ENCODE measurements at regions not wholly inside any gene's neighbourhood (a gene's known extent, or its start where the extent isn't known, plus 50 kb on each side); places are given as distances from the start of the nearest gene placed in this dataset.

GRCh38 chr4:96497621-96498020 is 657.7 kb downstream of the PDHA2 start:
- Histone ChIP-seq H2AFZ (no peak overlapping the region), H4K20me1 (replicated peaks; ENCODE audit: insufficient read depth) (no peaks in the 10 kb centered on the region), H3K4me3 (no peak overlapping the region), H3K79me2 (replicated peaks; ENCODE audit: insufficient read depth) (no peaks in the 10 kb centered on the region), H3F3A (replicated peaks; ENCODE audit: low read depth) (no peaks in the 10 kb centered on the region), H3K27me3 (ENCODE audit: insufficient read depth) (no peaks in the 10 kb centered on the region), H3K36me3 (ENCODE audit: insufficient read depth) (no peaks in the 10 kb centered on the region), H3K4me2 (no peak overlapping the region), H3K27ac (ENCODE audit: low read depth) (no peak overlapping the region), H3K9me2 (ENCODE audit: insufficient read depth) (no peaks in the 10 kb centered on the region), H3K4me1 (ENCODE audit: insufficient read depth) (no peaks in the 10 kb centered on the region)
- ATAC-seq (no peak), DNase-seq (ENCODE audit: low spot score) (no peak)
- Mint-ChIP-seq H3K27ac (peak overlapping the region; percentile 45), H3K9me3 (peaks cover 13% of the 10 kb centered on the region; the same call in 2 of the 3 replicates), H3K27me3 (ENCODE audit: insufficient read depth, low read depth, poor library complexity) (peaks cover 2% of the 10 kb centered on the region), H3K4me3 (no peak overlapping the region), H3K4me1 (0 out of 3 replicates have a peak, but pooled peaks cover 4% of the 10 kb centered on the region), H3K36me3 (ENCODE audit: low read depth) (peaks cover 17% of the 10 kb centered on the region)
- TF ChIP-seq, protein P1, sequence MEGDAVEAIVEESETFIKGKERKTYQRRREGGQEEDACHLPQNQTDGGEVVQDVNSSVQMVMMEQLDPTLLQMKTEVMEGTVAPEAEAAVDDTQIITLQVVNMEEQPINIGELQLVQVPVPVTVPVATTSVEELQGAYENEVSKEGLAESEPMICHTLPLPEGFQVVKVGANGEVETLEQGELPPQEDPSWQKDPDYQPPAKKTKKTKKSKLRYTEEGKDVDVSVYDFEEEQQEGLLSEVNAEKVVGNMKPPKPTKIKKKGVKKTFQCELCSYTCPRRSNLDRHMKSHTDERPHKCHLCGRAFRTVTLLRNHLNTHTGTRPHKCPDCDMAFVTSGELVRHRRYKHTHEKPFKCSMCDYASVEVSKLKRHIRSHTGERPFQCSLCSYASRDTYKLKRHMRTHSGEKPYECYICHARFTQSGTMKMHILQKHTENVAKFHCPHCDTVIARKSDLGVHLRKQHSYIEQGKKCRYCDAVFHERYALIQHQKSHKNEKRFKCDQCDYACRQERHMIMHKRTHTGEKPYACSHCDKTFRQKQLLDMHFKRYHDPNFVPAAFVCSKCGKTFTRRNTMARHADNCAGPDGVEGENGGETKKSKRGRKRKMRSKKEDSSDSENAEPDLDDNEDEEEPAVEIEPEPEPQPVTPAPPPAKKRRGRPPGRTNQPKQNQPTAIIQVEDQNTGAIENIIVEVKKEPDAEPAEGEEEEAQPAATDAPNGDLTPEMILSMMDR (conservative IDR thresholded peaks at IDR 0.05; ENCODE audit: low read depth in 2 of 2): no peak
- no peak for TF ChIP-seq JUNB (IDR thresholded peaks at IDR 0.05; ENCODE audit: unreplicated experiment)
- TF ChIP-seq NANOG (IDR thresholded peaks at IDR 0.05; ENCODE audit: borderline replicate concordance): no peak
- no peak for TF ChIP-seq CREB1 (CRISPR knock-in tag; IDR thresholded peaks at IDR 0.05; ENCODE audit: low read depth)
- no peak for TF ChIP-seq STAT1 (IDR thresholded peaks at IDR 0.05; ENCODE audit: unreplicated experiment)
- TF ChIP-seq EZH2phosphoT487 (IDR thresholded peaks at IDR 0.05; ENCODE audit: unreplicated experiment): no peak
- TF ChIP-seq, protein P2, sequence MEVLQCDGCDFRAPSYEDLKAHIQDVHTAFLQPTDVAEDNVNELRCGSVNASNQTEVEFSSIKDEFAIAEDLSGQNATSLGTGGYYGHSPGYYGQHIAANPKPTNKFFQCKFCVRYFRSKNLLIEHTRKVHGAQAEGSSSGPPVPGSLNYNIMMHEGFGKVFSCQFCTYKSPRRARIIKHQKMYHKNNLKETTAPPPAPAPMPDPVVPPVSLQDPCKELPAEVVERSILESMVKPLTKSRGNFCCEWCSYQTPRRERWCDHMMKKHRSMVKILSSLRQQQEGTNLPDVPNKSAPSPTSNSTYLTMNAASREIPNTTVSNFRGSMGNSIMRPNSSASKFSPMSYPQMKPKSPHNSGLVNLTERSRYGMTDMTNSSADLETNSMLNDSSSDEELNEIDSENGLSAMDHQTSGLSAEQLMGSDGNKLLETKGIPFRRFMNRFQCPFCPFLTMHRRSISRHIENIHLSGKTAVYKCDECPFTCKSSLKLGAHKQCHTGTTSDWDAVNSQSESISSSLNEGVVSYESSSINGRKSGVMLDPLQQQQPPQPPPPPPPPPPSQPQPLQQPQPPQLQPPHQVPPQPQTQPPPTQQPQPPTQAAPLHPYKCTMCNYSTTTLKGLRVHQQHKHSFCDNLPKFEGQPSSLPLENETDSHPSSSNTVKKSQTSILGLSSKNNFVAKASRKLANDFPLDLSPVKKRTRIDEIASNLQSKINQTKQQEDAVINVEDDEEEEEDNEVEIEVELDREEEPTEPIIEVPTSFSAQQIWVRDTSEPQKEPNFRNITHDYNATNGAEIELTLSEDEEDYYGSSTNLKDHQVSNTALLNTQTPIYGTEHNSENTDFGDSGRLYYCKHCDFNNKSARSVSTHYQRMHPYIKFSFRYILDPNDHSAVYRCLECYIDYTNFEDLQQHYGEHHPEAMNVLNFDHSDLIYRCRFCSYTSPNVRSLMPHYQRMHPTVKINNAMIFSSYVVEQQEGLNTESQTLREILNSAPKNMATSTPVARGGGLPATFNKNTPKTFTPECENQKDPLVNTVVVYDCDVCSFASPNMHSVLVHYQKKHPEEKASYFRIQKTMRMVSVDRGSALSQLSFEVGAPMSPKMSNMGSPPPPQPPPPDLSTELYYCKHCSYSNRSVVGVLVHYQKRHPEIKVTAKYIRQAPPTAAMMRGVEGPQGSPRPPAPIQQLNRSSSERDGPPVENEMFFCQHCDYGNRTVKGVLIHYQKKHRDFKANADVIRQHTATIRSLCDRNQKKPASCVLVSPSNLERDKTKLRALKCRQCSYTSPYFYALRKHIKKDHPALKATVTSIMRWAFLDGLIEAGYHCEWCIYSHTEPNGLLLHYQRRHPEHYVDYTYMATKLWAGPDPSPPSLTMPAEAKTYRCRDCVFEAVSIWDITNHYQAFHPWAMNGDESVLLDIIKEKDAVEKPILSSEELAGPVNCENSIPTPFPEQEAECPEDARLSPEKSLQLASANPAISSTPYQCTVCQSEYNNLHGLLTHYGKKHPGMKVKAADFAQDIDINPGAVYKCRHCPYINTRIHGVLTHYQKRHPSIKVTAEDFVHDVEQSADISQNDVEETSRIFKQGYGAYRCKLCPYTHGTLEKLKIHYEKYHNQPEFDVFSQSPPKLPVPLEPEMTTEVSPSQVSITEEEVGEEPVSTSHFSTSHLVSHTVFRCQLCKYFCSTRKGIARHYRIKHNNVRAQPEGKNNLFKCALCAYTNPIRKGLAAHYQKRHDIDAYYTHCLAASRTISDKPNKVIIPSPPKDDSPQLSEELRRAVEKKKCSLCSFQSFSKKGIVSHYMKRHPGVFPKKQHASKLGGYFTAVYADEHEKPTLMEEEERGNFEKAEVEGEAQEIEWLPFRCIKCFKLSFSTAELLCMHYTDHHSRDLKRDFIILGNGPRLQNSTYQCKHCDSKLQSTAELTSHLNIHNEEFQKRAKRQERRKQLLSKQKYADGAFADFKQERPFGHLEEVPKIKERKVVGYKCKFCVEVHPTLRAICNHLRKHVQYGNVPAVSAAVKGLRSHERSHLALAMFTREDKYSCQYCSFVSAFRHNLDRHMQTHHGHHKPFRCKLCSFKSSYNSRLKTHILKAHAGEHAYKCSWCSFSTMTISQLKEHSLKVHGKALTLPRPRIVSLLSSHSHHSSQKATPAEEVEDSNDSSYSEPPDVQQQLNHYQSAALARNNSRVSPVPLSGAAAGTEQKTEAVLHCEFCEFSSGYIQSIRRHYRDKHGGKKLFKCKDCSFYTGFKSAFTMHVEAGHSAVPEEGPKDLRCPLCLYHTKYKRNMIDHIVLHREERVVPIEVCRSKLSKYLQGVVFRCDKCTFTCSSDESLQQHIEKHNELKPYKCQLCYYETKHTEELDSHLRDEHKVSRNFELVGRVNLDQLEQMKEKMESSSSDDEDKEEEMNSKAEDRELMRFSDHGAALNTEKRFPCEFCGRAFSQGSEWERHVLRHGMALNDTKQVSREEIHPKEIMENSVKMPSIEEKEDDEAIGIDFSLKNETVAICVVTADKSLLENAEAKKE (CRISPR knock-in tag; IDR thresholded peaks at IDR 0.05): no peak
- no peak for TF ChIP-seq ETS1 (IDR thresholded peaks at IDR 0.05)
- no peak for TF ChIP-seq EZH2 (IDR thresholded peaks at IDR 0.05; ENCODE audit: low read depth, unreplicated experiment)
- TF ChIP-seq ZNF331 (CRISPR knock-in tag; IDR thresholded peaks at IDR 0.05; ENCODE audit: low read depth): no peak
- no peak for TF ChIP-seq REST (IDR thresholded peaks at IDR 0.05; ENCODE audit: unreplicated experiment)

All from GM23338 (cell line).